Peyer's patch (tissue), 4 donors: ENCODE measurements at regions not wholly inside any gene's neighbourhood (a gene's known extent, or its start where the extent isn't known, plus 50 kb on each side); places are given as distances from the start of the nearest gene placed in this dataset.

ENCODE experiments used
- POLR2A ChIP-seq, 2 donors: fragments of 450-650 bp; IDR thresholded peaks; one replicate each; pipeline ENCODE4 v1.5.1; 2017; ENCODE audit warnings: antibody characterized with exemption in 2 of 2, mild to moderate bottlenecking in 2 of 2, moderate library complexity in 2 of 2
- TF ChIP-seq, protein P1 (sequence below), 6 experiments: fragments of 450-650 bp in 4 of 6; fragments of 200-600 bp in 2 of 6; sonication (generic) in 1 of 6; IDR thresholded peaks; one replicate each; pipeline ENCODE4 v1.5.1; 2017 to 2019; ENCODE audit warnings: antibody characterized with exemption in 6 of 6, mild to moderate bottlenecking in 3 of 6, moderate library complexity in 1 of 6

DNA sequence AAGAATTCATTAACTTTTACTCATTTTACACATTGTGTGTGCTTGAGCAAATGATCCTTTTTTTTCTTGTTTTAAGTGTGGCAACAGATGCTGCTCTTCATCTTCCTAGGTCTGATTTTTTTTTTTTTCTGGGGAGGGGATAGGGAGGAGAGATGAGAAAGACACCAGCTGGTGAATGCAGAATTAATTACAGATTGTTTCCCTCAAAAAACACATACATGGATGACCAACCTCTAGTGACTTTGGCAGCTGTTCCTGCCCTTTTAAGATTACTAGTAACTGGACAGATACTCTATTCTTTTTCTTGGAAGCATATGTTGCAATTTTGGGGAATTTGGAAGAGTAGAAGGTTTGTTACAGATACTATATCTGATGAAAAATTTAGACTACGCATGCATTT is 103.6 kb upstream of the MYO16 start:
- TF ChIP-seq, protein P1, sequence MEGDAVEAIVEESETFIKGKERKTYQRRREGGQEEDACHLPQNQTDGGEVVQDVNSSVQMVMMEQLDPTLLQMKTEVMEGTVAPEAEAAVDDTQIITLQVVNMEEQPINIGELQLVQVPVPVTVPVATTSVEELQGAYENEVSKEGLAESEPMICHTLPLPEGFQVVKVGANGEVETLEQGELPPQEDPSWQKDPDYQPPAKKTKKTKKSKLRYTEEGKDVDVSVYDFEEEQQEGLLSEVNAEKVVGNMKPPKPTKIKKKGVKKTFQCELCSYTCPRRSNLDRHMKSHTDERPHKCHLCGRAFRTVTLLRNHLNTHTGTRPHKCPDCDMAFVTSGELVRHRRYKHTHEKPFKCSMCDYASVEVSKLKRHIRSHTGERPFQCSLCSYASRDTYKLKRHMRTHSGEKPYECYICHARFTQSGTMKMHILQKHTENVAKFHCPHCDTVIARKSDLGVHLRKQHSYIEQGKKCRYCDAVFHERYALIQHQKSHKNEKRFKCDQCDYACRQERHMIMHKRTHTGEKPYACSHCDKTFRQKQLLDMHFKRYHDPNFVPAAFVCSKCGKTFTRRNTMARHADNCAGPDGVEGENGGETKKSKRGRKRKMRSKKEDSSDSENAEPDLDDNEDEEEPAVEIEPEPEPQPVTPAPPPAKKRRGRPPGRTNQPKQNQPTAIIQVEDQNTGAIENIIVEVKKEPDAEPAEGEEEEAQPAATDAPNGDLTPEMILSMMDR (IDR thresholded peaks at IDR 0.05), result no peak
- TF ChIP-seq POLR2A (IDR thresholded peaks at IDR 0.05), result no peak
